A549 (cell line): ENCODE measurements at regions not wholly inside any gene's neighbourhood (a gene's known extent, or its start where the extent isn't known, plus 50 kb on each side); places are given as distances from the start of the nearest gene placed in this dataset.

Source experiments
- CTCF ChIP-seq: fragments of >200 bp; sonication (Bioruptor Twin); formaldehyde crosslinking; IDR thresholded peaks from 3 replicates; pipeline ENCODE4 v1.5.1; 2016
- EHMT2 ChIP-seq: fragments of 200-600 bp; sonication (generic); IDR thresholded peaks from 2 replicates; pipeline ENCODE4 v1.6.1; 2016; ENCODE audit warnings: antibody characterized with exemption, low read depth, mild to moderate bottlenecking, moderate library complexity
- EP300 ChIP-seq, 2 experiments: fragments of >200 bp; sonication (Bioruptor Twin); formaldehyde crosslinking; IDR thresholded peaks; 2 replicates in 1 of 2; 3 replicates in 1 of 2; pipeline ENCODE4 v1.6.1; 2016 to 2017
- HMGXB4 ChIP-seq: fragments of 250-450 bp; sonication (Bioruptor Pico); IDR thresholded peaks from 2 replicates; pipeline ENCODE4 v1.5.0; 2021; ENCODE audit warnings: mild to moderate bottlenecking, moderate library complexity, borderline replicate concordance
- JUN ChIP-seq, 2 experiments: fragments of >200 bp; sonication (Bioruptor Twin); formaldehyde crosslinking; IDR thresholded peaks; 2 replicates in 1 of 2; 3 replicates in 1 of 2; pipeline ENCODE4 v1.6.1; 2016 to 2017
- MAX ChIP-seq: IDR thresholded peaks from 2 replicates; pipeline ENCODE4 v1.6.1; 2012
- MAZ ChIP-seq: fragments of 150-350 bp; IDR thresholded peaks from 2 replicates; pipeline ENCODE4 v1.6.1; 2014; ENCODE audit warnings: antibody characterized with exemption, low read depth, low read length, borderline replicate concordance
- POLR2A ChIP-seq: IDR thresholded peaks from 2 replicates; pipeline ENCODE4 v1.6.1; 2012; ENCODE audit warnings: mild to moderate bottlenecking, low read length
- RAD21 ChIP-seq, 2 experiments: fragments of >200 bp in 1 of 2; sonication (Bioruptor Twin) in 1 of 2; formaldehyde crosslinking in 1 of 2; IDR thresholded peaks in 1 of 2; conservative IDR thresholded peaks in 1 of 2; 2 replicates in 1 of 2; 3 replicates in 1 of 2; pipeline ENCODE4 v1.6.1; 2012 to 2018; ENCODE audit warnings: inconsistent platforms in 1 of 2
- REST ChIP-seq: fragments of 200-600 bp; sonication (generic); IDR thresholded peaks from 2 replicates; pipeline ENCODE4 v1.6.1; 2016; ENCODE audit warnings: antibody characterized with exemption, mild to moderate bottlenecking, moderate library complexity
- RFX5 ChIP-seq: fragments of 450-650 bp; IDR thresholded peaks from 2 replicates; pipeline ENCODE4 v1.7.1; 2014; ENCODE audit warnings: antibody characterized with exemption, mild to moderate bottlenecking, moderate library complexity
- USF2 ChIP-seq: fragments of 450-650 bp; IDR thresholded peaks from 2 replicates; pipeline ENCODE4 v1.6.1; 2014; ENCODE audit warnings: antibody characterized with exemption

GRCh38 chr14:89533136-89533535, 116.1 kb upstream of the FOXN3 start:
- TF ChIP-seq CTCF (no peak), POLR2A (no peak), HMGXB4 (CRISPR knock-in tag) (no peak), USF2 (no peak), EHMT2 (no peak), RFX5 (no peak), MAX (no peak), RAD21 (conservative IDR thresholded peaks at IDR 0.05 in 1 of 2, IDR thresholded peaks at IDR 0.05 in 1 of 2) (no peak), EP300 (IDR thresholded peaks at IDR 0.05) (no peak), JUN (IDR thresholded peaks at IDR 0.05) (no peak), REST (no peak), MAZ (no peak)
